ENCODE measurements at regions not wholly inside any gene's neighbourhood (a gene's known extent, or its start where the extent isn't known, plus 50 kb on each side); places are given as distances from the start of the nearest gene placed in this dataset.

DNA sequence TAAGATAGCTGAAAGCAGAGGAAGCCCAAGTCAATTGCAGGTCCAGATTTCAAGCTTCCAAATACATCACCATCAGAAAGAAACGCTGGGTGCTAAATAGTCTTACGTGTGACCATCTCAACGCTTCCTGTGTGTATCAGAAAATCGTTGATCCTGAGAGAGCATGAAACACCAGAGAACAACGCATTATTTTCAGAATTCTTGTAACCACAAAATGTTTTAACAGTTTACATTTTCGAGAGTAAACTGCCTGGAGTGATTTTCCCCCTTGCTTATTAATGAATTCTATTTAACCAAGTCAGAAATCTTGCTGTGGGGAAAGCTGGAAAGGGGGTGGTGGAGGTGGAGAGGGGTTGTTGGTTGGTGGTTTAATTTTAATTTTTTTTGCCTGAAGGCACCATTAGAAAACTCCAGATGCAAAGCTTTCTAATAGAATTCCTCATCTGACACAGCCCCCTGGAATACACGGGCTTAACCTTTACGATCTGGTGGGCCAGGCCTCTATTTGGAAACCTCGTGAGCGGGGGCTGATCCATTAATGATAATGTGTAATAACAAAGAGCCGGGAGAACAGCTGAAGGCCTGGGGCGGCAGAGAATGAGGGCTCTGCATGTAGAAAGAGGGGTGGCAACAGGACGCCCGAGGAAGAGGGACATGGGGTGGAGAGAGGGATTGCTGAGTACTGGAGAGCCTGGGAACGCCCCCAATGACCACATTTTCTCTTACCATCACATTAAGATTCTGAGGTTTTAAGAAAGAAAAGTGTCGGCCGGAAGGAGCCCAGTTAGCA is 124.5 kb upstream of the NFIB start:
- DNase-seq (ENCODE audit: insufficient read length, low spot score) (no peak), FAIRE-seq (no peak)
- no peak for TF ChIP-seq POLR2A (IDR thresholded peaks at IDR 0.05; ENCODE audit: low read depth, low read length)

DNA sequence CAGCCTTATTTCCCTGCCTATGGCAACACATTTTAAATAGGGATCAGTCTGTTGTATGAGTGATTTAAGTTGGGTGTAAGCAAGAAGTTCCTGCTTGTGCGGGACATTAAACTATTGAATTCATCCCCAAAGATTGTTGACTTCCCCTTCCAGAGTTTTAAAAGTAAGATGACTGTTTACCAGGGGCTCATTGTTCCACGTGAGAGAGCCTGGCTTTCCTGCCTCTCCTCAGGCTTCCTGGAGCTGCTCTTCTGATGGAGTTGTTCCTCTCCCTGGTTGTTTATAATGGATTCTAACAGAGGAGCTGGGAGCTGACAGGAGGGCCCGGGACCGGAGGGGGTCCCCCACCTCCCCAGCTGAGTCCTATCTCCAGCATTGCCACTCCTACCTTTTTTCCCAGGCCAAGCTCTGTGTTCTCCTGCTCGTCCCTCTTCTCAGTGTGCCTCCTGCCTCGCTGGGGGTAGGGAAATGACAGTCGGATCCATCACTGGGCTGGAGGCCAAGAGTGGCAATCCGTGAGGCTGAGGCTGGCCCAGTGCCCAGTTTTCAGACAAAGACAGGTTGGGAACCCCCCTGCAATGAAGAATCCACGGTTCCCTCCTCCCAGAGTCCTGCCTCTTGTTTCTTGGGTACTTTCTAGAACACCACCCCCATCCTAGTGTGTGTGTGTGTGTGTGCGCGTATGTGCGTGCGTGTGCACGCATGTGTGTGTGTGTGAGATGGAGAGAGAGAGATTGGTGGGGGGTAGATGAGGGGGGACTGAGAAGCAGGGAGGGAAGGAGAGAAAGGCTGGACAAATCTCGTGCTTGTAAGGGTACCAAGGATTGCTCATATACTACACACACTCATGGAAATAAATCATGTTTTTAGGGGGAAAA is 123.7 kb upstream of the NFIB start:
- no peak for DNase-seq (ENCODE audit: insufficient read length, low spot score)
- no peak for TF ChIP-seq POLR2A (IDR thresholded peaks at IDR 0.05; ENCODE audit: low read depth, low read length)
- FAIRE-seq: no peak

DNA sequence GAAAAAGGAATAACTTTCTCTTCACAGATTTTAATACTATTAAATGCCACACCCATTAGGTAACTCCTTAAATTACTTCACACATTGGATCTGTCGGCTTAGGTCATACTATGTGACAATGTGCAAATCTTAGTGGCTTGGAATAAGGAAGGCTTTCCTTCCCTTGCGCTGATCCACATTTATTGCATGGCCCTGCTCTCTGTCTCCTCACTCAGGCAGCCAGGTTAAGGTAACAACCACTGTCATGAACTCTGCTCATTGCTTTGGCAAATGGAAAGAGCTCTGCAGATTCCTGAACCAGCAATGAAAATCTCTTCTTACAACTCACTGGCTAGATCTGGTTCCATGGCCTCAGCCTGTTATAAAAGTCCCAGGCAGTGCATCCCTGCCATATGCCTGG is 121.9 kb upstream of the NFIB start:
- no peak for TF ChIP-seq POLR2A (IDR thresholded peaks at IDR 0.05; ENCODE audit: low read depth, low read length)
- DNase-seq (ENCODE audit: insufficient read length, low spot score) (no peak), FAIRE-seq (no peak)

DNA sequence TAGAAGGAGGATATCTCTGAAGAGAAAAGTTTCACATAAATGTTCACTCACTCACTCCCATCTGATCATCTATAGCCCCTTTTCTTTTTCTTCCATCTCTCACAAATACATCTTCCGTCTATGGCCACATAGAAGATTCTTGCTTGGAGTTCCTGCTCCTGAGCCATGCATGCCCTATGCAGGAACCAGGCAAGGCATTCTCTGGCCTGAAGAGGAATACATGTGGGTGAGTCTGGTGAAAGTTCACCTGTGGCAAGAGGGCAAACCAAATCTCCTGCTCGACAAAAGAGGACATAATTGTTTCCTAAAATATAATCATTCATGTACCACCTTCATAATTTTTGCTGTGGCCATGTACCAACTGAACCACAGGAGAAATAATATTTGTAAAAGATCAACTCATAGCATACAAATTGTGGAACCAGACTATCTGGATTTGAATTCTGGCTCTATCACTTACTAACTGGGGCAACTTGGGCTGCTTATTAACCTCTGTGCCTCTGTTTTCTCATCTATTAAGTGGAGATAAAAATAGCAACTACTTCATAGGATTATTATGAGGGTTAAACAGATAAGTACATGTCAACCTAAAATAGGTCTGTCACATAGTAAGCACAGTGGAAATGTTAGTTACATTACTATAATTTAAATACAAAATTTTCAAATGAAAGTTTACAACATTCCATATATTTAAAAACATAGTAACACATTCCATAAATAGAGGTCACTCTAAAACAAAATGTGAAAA is 121.2 kb upstream of the NFIB start:
- FAIRE-seq (no peak), DNase-seq (ENCODE audit: insufficient read length, low spot score) (no peak)
- TF ChIP-seq POLR2A (IDR thresholded peaks at IDR 0.05; ENCODE audit: low read depth, low read length): no peak

DNA sequence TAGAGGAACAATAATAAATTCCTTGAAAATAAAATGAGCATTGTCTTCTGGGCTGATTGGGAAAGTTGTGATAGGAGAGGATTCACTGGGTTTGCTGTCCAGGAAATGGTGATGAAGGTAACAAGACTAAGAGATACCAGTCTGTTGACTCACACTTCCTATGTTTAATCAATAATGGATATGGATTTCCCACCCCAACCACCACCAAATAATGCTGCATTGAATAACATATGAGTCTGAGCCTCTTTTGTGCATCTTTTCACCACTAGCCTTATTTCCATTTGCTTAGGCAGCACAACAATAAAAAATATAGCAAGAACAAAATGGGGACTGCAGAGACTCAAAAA is 120.2 kb upstream of the NFIB start:
- FAIRE-seq (no peak), DNase-seq (ENCODE audit: insufficient read length, low spot score) (no peak)
- TF ChIP-seq POLR2A (IDR thresholded peaks at IDR 0.05; ENCODE audit: low read depth, low read length): no peak

DNA sequence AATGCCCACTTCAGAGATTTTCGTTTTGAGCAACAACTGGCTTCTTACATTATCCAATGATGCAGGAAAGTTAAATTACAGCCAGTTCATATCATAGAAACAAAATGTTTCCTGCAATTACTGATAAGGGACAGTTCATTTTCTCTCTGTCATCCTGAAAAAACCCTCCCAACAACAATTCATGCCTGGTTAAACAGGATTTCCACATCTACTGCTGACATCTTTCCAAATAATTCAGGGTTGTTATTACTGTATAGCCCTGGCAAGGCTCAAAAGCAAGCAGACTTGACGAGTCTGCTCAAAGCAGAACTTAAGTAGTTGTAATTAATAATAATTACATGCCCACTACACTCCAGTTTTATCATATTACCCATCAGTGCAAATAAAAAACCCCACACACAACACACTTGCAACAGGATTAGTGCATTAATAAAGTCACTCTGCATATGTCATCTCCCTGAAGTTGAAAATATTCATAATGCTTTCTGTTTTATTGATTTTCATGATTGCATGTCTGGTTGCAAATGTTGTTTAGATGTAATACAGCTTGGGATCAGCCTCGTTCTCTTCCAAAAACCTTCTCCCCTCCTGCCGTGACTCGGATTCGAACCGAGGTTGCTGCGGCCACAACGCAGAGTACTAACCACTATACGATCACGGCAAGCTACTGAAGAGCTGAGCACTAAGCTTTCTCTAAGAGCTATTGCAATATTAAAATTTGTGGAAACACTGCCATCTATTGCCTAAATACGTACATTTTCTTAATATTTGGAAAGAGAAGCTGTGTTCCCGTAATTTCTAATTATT is 119.6 kb upstream of the NFIB start:
- TF ChIP-seq POLR2A (IDR thresholded peaks at IDR 0.05; ENCODE audit: low read depth, low read length): no peak
- DNase-seq (ENCODE audit: insufficient read length, low spot score): no peak
- FAIRE-seq: peak; percentile 15

DNA sequence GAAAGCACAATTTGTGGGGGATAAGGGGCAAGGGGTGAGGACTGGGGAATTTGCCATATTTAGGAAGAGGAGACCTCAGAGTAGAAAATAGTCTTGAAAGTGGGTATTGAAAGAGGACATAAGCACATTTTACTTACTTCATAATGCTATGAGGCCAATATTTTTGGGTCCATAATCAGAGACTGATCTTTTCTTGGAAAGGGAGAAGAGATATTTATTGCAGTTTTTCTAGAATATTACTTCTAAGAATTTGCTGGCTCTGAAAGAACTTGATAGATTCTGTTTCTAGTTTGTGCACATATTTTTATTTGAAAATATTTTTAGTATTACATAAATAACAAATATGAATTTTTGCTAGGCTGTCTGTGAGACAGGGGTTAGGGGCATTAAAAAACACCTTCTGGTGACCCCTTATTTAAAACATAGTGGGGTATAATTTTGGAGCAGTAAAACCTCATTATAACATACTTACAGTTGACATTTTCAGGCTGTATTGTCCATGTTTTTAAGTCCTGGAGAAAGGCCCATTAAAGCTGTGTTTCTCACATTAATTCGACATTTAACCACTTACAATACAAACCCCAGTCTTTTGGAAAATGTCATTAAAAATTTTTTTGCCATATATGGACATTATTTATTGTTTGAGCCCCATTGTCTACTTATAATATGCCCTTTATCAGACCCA is 118.9 kb upstream of the NFIB start:
- no peak for TF ChIP-seq POLR2A (IDR thresholded peaks at IDR 0.05; ENCODE audit: low read depth, low read length)
- FAIRE-seq (no peak), DNase-seq (ENCODE audit: insufficient read length, low spot score) (no peak)

DNA sequence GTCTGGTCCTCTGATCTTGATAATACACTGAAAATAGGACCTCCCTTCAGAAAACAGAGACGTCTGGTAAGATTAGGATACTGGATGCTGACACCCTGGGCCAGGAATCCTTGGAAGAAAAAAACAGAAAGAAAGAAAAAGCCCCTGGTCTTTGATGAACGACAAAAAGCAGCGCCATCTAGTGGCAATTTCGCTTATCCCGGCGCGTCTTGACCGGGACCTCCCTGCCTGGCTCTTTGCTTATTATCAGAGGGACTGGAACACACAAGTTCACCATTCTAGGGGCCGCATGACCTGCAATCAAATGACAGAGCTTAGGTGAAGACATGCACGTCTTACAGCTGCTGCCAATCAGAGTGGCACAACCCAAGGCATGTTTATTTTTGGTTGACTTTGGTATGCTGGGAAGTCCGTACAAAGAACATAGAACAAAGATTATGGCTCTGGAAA is 114.9 kb upstream of the NFIB start:
- DNase-seq (ENCODE audit: insufficient read length, low spot score) (peak; percentile 30), FAIRE-seq (peak; percentile 95)
- TF ChIP-seq POLR2A (IDR thresholded peaks at IDR 0.05; ENCODE audit: low read depth, low read length): no peak

DNA sequence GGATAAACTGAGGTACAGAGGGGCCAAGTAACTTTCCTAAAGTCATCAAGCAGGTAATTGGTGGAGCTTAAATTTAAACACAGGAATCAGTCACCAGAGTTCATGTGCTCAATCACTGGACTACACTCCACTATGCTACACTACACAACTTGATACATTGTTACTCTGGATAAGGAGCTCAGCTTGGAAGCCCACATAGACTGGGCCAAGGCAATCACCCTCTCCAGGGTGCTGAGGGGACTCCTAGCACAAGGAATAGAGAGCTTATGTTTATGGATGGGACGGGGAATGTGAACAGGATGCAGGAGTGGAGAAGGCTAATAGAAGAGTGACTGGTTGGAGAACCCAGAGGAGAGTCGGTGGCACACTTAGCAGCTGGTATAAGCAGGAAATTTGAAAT is 113.5 kb upstream of the NFIB start:
- no peak for TF ChIP-seq POLR2A (IDR thresholded peaks at IDR 0.05; ENCODE audit: low read depth, low read length)
- FAIRE-seq (no peak), DNase-seq (ENCODE audit: insufficient read length, low spot score) (no peak)

DNA sequence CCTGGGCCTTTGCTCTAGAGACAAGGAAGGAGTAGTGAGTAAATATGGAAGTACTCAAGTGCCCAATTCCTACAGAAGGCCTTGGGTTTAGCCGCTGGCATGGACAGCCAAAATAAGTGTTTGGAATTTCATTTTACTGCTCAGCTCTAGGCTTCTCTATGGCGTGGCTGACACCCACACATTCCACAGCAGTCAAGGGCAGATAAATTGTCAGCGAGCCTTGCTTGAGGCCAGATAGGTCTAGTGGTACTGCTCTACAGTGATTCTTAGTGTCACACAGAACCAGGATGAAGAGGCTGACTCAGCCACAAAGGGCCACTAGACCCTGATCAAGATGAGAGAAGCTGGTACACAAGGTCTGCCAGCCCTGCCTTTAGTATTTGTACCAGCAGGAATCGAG is 111.0 kb upstream of the NFIB start:
- no peak for DNase-seq (ENCODE audit: insufficient read length, low spot score)
- TF ChIP-seq POLR2A (IDR thresholded peaks at IDR 0.05; ENCODE audit: low read depth, low read length): no peak
- no peak for FAIRE-seq

DNA sequence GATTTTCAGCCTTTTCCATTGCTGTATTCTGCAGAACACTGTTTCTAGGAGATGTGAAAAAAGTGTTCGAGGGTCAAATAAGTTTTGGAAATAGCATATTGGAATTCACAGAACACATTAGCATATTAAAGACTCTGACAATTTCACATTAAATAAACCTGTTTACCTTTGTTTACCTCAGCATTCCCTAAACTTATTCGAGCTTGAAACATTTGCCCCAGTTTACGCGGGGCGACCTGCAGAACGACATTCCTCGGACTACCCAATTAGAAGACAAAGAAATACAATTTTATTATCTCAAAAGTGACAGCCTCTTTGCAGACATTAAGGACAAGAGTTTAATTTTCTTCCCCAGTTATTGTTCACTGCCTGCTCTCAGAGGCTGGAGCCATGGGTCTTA is 110.3 kb upstream of the NFIB start:
- no peak for TF ChIP-seq POLR2A (IDR thresholded peaks at IDR 0.05; ENCODE audit: low read depth, low read length)
- no peak for DNase-seq (ENCODE audit: insufficient read length, low spot score)
- FAIRE-seq: no peak

DNA sequence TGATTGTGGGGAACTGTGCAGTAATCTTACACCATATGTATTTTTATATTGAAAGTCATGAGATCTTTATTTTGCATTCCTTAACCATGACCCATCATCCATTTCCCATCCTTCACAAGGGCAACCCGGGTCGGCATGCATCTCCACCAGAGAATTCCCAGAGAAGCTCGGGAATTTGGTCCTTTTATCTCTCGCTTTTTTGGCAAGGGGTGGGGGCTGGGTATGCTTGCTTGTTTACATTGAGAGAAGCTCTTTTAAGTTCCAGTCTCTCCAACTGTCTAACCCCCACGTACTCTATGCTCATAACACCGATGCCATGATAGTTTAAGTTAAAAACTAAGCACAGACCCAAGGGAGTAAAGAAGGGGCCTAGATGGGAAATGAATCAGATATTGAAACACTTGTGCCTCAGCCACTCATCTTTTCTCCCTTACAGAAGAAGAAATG is 109.9 kb upstream of the NFIB start:
- no peak for FAIRE-seq
- peak; percentile 12 for DNase-seq (ENCODE audit: insufficient read length, low spot score)
- no peak for TF ChIP-seq POLR2A (IDR thresholded peaks at IDR 0.05; ENCODE audit: low read depth, low read length)

DNA sequence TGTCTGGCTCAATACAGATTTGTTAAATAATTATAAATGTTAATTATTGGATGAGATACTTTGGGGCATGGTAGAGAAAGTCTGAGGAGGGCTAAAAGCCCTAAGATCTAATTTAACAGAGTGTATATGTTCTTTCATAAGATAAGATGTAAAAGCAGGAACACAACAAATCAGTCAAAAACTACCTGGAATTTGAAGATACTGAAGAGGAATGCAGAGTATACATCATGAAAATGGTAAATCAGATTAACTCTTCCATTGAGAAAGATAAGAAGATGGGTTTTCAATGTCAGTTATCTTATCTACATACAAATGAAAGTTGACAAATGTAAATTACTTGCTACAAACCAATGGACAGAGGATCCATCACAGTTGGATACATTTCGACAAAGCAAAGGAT is 107.3 kb upstream of the NFIB start:
- DNase-seq (ENCODE audit: insufficient read length, low spot score): no peak
- no peak for TF ChIP-seq POLR2A (IDR thresholded peaks at IDR 0.05; ENCODE audit: low read depth, low read length)
- no peak for FAIRE-seq
